ENCODE measurements at regions not wholly inside any gene's neighbourhood (a gene's known extent, or its start where the extent isn't known, plus 50 kb on each side); places are given as distances from the start of the nearest gene placed in this dataset.

DNA sequence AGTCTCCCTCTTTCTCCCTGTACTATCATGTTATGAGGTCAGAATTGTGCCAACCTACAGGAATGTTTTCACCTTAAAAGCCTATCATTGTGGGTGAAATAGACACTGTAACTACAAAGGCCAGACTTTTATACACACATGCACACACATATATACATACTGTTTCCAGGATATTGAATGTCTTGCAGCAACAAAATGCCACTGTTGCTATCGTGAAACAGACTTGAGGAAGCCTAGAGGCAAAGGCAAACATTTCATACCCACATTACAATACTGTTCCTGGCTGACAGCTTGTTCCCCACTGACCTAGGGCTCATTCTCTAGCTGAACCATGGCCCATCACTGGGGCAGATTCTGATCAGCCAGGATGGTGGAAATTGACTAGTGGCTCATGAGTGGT is 125.1 kb upstream of the DUSP10 start:
- intact Hi-C loops (cut with DNase I; ENCODE audit: low total_unique reads), result no loop called here
- no peaks in the 10 kb centered on the region for H3K4me1 ChIP-seq
- no peak overlapping the region for H3K27ac ChIP-seq
- no peaks in the 10 kb centered on the region for H3K9me3 ChIP-seq
- TF ChIP-seq POLR2A (IDR thresholded peaks at IDR 0.05), result no peak
- TF ChIP-seq, protein P1, sequence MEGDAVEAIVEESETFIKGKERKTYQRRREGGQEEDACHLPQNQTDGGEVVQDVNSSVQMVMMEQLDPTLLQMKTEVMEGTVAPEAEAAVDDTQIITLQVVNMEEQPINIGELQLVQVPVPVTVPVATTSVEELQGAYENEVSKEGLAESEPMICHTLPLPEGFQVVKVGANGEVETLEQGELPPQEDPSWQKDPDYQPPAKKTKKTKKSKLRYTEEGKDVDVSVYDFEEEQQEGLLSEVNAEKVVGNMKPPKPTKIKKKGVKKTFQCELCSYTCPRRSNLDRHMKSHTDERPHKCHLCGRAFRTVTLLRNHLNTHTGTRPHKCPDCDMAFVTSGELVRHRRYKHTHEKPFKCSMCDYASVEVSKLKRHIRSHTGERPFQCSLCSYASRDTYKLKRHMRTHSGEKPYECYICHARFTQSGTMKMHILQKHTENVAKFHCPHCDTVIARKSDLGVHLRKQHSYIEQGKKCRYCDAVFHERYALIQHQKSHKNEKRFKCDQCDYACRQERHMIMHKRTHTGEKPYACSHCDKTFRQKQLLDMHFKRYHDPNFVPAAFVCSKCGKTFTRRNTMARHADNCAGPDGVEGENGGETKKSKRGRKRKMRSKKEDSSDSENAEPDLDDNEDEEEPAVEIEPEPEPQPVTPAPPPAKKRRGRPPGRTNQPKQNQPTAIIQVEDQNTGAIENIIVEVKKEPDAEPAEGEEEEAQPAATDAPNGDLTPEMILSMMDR (IDR thresholded peaks at IDR 0.05), result no peak
- no peak for TF ChIP-seq EP300 (IDR thresholded peaks at IDR 0.05)
- no peak for TF ChIP-seq POLR2AphosphoS5 (IDR thresholded peaks at IDR 0.05)
- H3K4me3 ChIP-seq, result no peak overlapping the region
- no peaks in the 10 kb centered on the region for H3K36me3 ChIP-seq
- H3K27me3 ChIP-seq, result no peaks in the 10 kb centered on the region
- WGBS, 5 donors, result 33 to 64% (median 45%) methylated on average over 1 of the region's 1 CpG
- DNase-seq, result no peak

DNA sequence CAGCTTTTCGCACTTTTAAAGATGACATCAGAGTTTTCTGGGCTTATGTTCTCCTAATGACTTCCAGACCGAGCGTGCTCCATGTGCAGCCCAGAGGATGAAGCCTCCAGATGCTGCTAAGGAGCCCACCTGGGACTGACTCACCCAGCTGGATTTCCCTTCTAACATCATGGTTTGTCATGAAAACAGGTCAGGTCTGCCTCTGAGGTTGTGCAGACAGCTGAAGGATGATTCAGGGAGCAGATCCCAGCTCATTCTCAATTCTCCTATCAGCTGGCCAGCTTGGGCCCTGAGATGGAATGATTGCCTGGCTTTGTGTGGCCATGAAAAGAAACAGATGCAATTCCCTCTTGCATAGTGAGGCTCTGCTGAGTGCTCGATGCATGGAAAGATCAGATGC is 123.9 kb upstream of the DUSP10 start:
- no peaks in the 10 kb centered on the region for H3K4me1 ChIP-seq
- 84 to 92% (median 88%) methylated on average over 4 of the region's 4 CpGs for WGBS, 5 donors

GRCh38 chr1:221863635-221864034 is 121.7 kb upstream of the DUSP10 start:
- Histone ChIP-seq H3K9me3 (no peaks in the 10 kb centered on the region), H3K36me3 (no peaks in the 10 kb centered on the region), H3K4me1 (no peaks in the 10 kb centered on the region), H3K27ac (no peak overlapping the region), H3K27me3 (no peaks in the 10 kb centered on the region), H3K4me3 (no peak overlapping the region)
- TF ChIP-seq POLR2AphosphoS5 (IDR thresholded peaks at IDR 0.05) (no peak), POLR2A (IDR thresholded peaks at IDR 0.05) (no peak), EP300 (IDR thresholded peaks at IDR 0.05) (no peak)
- TF ChIP-seq, protein P1 (IDR thresholded peaks at IDR 0.05), result no peak
- intact Hi-C loops (cut with DNase I; ENCODE audit: low total_unique reads), result no loop called here
- WGBS, 5 donors, result 86 to 93% (median 89%) methylated on average over 3 of the region's 3 CpGs
- DNase-seq, result no peak

More for the DNA sequence above, 123.9 kb upstream of the DUSP10 start:
- no peak for DNase-seq
- Histone ChIP-seq H3K27ac (no peak overlapping the region), H3K9me3 (no peaks in the 10 kb centered on the region), H3K36me3 (no peaks in the 10 kb centered on the region), H3K27me3 (no peaks in the 10 kb centered on the region), H3K4me3 (no peak overlapping the region)
- intact Hi-C loops (cut with DNase I; ENCODE audit: low total_unique reads), result no loop called here
- TF ChIP-seq POLR2A (IDR thresholded peaks at IDR 0.05) (no peak), POLR2AphosphoS5 (IDR thresholded peaks at IDR 0.05) (no peak), EP300 (IDR thresholded peaks at IDR 0.05) (no peak)
- TF ChIP-seq, protein P1 (IDR thresholded peaks at IDR 0.05), result no peak

DNA sequence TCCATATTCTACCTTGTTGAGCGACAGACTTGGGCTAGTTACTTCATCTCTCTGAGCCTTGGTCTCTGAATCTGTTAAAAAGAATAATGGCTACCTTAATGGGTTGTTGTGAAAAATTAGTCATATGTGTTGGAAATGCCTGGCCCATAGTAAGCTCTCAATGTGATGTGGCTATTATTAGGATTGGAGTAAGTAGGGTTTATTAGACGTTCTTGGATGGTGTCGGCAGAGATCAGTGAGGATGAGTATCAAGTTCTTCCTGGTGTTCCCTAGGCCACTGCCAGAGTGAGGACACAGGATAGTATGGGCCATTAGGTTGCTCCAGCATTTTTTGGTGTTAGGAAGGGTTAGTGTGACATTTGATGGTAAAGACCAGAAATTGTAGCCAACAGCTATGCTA is 121.1 kb upstream of the DUSP10 start:
- no peak overlapping the region for H3K4me3 ChIP-seq
- no peaks in the 10 kb centered on the region for H3K9me3 ChIP-seq
- H3K4me1 ChIP-seq, result no peaks in the 10 kb centered on the region
- no peak overlapping the region for H3K27ac ChIP-seq
- 93 to 99% (median 95%) methylated on average over 3 of the region's 3 CpGs for WGBS, 5 donors
- no peaks in the 10 kb centered on the region for H3K36me3 ChIP-seq
- intact Hi-C loops (cut with DNase I; ENCODE audit: low total_unique reads), result no loop called here
- TF ChIP-seq EP300 (IDR thresholded peaks at IDR 0.05) (no peak), POLR2AphosphoS5 (IDR thresholded peaks at IDR 0.05) (no peak), POLR2A (IDR thresholded peaks at IDR 0.05) (no peak)
- TF ChIP-seq, protein P1 (IDR thresholded peaks at IDR 0.05), result no peak
- DNase-seq, result no peak
- H3K27me3 ChIP-seq, result no peaks in the 10 kb centered on the region

Measured in stomach (tissue), 8 donors.